K562 (cell line): ENCODE measurements at regions not wholly inside any gene's neighbourhood (a gene's known extent, or its start where the extent isn't known, plus 50 kb on each side); places are given as distances from the start of the nearest gene placed in this dataset.

Experiments used
- TF ChIP-seq, protein P1 (sequence below), 2 experiments: fragments of 450-650 bp in 1 of 2; sonication (generic) in 1 of 2; formaldehyde crosslinking in 1 of 2; IDR thresholded peaks; 2 replicates each; pipeline versions ENCODE4 v1.7.1 to v1.9.0; 2016 to 2022; ENCODE audit warnings: inconsistent platforms in 1 of 2, mild to moderate bottlenecking in 1 of 2, missing genetic modification reagents in 1 of 2

DNA sequence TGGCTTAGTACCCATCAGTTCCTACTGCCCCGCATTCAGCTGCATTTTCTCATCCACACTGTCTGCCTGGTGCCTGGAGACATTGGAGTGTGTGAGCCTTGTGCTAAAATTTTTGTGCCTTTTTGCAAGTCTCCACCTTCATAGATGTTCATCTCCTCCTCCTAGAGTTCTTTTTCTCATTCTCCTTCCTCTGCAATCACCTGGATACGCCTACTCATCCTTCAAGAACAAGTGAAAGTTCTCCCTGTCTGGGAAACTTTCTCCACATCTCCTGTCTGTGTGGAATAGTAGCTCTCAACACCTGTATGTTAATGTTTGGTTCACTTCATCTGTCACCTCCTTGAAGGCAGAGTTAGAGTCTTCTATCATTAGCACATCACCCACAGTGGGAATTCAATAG lies 125.7 kb upstream of the FBXL17 start (continued):
- TF ChIP-seq, protein P1, sequence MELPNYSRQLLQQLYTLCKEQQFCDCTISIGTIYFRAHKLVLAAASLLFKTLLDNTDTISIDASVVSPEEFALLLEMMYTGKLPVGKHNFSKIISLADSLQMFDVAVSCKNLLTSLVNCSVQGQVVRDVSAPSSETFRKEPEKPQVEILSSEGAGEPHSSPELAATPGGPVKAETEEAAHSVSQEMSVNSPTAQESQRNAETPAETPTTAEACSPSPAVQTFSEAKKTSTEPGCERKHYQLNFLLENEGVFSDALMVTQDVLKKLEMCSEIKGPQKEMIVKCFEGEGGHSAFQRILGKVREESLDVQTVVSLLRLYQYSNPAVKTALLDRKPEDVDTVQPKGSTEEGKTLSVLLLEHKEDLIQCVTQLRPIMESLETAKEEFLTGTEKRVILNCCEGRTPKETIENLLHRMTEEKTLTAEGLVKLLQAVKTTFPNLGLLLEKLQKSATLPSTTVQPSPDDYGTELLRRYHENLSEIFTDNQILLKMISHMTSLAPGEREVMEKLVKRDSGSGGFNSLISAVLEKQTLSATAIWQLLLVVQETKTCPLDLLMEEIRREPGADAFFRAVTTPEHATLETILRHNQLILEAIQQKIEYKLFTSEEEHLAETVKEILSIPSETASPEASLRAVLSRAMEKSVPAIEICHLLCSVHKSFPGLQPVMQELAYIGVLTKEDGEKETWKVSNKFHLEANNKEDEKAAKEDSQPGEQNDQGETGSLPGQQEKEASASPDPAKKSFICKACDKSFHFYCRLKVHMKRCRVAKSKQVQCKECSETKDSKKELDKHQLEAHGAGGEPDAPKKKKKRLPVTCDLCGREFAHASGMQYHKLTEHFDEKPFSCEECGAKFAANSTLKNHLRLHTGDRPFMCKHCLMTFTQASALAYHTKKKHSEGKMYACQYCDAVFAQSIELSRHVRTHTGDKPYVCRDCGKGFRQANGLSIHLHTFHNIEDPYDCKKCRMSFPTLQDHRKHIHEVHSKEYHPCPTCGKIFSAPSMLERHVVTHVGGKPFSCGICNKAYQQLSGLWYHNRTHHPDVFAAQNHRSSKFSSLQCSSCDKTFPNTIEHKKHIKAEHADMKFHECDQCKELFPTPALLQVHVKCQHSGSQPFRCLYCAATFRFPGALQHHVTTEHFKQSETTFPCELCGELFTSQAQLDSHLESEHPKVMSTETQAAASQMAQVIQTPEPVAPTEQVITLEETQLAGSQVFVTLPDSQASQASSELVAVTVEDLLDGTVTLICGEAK (IDR thresholded peaks at IDR 0.05) = no peak
- TF ChIP-seq, protein P1 (CRISPR knock-in tag; IDR thresholded peaks at IDR 0.05) = no peak
